ENCODE measurements at regions not wholly inside any gene's neighbourhood (a gene's known extent, or its start where the extent isn't known, plus 50 kb on each side); places are given as distances from the start of the nearest gene placed in this dataset.

- TF ChIP-seq CTCF (IDR thresholded peaks at IDR 0.05) = no peak
- Histone ChIP-seq H3K9me3 (no peaks in the 10 kb centered on the region), H3K27ac (no peak overlapping the region), H3K36me3 (no peaks in the 10 kb centered on the region), H3K27me3 (no peaks in the 10 kb centered on the region), H3K4me3 (no peak overlapping the region), H3K4me1 (no peaks in the 10 kb centered on the region)
- no peak for DNase-seq
- intact Hi-C loops (cut with DNase I; ENCODE audit: low total_unique reads) = no loop called here
Observed at GRCh38 chr1:67898033-67898726, 64.9 kb upstream of the GNG12 start.

GRCh38 chr1:67897270-67897949, 64.1 kb upstream of the GNG12 start:
- Histone ChIP-seq H3K36me3 (no peaks in the 10 kb centered on the region), H3K27ac (no peak overlapping the region), H3K4me1 (no peaks in the 10 kb centered on the region), H3K4me3 (no peak overlapping the region), H3K9me3 (no peaks in the 10 kb centered on the region), H3K27me3 (no peaks in the 10 kb centered on the region)
- no peak for TF ChIP-seq CTCF (IDR thresholded peaks at IDR 0.05)
- no peak for DNase-seq
- intact Hi-C loops (cut with DNase I; ENCODE audit: low total_unique reads) = no loop called here

GRCh38 chr1:67896826-67897225, 63.6 kb upstream of the GNG12 start:
- no peak for TF ChIP-seq CTCF (IDR thresholded peaks at IDR 0.05)
- H3K4me3 ChIP-seq = no peak overlapping the region
- intact Hi-C loops (cut with DNase I; ENCODE audit: low total_unique reads) = no loop called here
- DNase-seq = no peak
- H3K36me3 ChIP-seq = no peaks in the 10 kb centered on the region
- H3K4me1 ChIP-seq = no peaks in the 10 kb centered on the region
- no peak overlapping the region for H3K27ac ChIP-seq
- no peaks in the 10 kb centered on the region for H3K9me3 ChIP-seq
- H3K27me3 ChIP-seq = no peaks in the 10 kb centered on the region

- no peaks in the 10 kb centered on the region for H3K9me3 ChIP-seq
- peaks cover 0 to under 1% (median 0%) of the 10 kb centered on the region in 4 donors for H3K4me1 ChIP-seq
- H3K27ac ChIP-seq = no peak overlapping the region
- DNase-seq = no peak
- no peak for TF ChIP-seq CTCF (IDR thresholded peaks at IDR 0.05)
- intact Hi-C loops (cut with DNase I; ENCODE audit: low total_unique reads) = no loop called here
- H3K4me3 ChIP-seq = no peak overlapping the region
- no peaks in the 10 kb centered on the region for H3K27me3 ChIP-seq
- no peaks in the 10 kb centered on the region for H3K36me3 ChIP-seq
Observed at GRCh38 chr1:67894981-67895735, 61.9 kb upstream of the GNG12 start.

- no peak for DNase-seq
- TF ChIP-seq CTCF (IDR thresholded peaks at IDR 0.05) = no peak
- Histone ChIP-seq H3K36me3 (no peaks in the 10 kb centered on the region), H3K9me3 (no peaks in the 10 kb centered on the region), H3K27ac (no peak overlapping the region), H3K4me1 (peaks cover 0 to 8% (median 0%) of the 10 kb centered on the region in 4 donors), H3K27me3 (no peaks in the 10 kb centered on the region), H3K4me3 (no peak overlapping the region)
- intact Hi-C loops (cut with DNase I; ENCODE audit: low total_unique reads) = no loop called here
Observed at GRCh38 chr1:67893126-67893495, 59.8 kb upstream of the GNG12 start.
